ENCODE measurements at regions not wholly inside any gene's neighbourhood (a gene's known extent, or its start where the extent isn't known, plus 50 kb on each side); places are given as distances from the start of the nearest gene placed in this dataset.

DNA sequence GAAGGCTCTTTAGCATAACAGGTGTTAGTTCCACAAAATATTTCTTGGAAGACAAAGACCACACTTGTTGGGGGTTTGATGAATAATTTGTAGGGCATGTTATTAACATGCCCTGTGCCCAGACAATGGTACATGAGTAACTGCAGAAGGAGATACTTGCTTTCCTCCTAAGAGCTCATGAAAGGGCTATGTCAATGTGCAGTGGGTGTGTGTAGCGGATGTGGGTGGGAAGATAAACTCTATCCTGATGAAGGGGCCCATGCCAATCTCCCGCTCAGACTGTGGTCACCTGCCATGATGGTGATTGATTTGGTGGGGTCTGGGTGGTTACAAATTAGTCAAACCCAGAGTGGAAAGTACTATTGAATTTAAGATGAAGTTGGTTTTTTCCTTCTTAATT lies 69.8 kb upstream of the DNAH14 start:
- DNase-seq (ENCODE audit: low read depth), result no peak
- TF ChIP-seq CTCF (IDR thresholded peaks at IDR 0.05; ENCODE audit: low read depth, low read length, missing control alignments), result no peak
- H3K4me3 ChIP-seq (ENCODE audit: low read depth, low read length), result no peak overlapping the region

- H3K4me3 ChIP-seq (ENCODE audit: low read depth, low read length), result no peak overlapping the region
- TF ChIP-seq CTCF (IDR thresholded peaks at IDR 0.05; ENCODE audit: low read depth, low read length, missing control alignments), result no peak
- DNase-seq (ENCODE audit: low read depth), result no peak
These were observed 68.8 kb upstream of the DNAH14 start for GRCh38 chr1:224860488-224861338.

- TF ChIP-seq CTCF (IDR thresholded peaks at IDR 0.05; ENCODE audit: low read depth, low read length, missing control alignments), result no peak
- no peak overlapping the region for H3K4me3 ChIP-seq (ENCODE audit: low read depth, low read length)
- DNase-seq (ENCODE audit: low read depth), result no peak
These were observed 68.1 kb upstream of the DNAH14 start for GRCh38 chr1:224861339-224861716.

- DNase-seq (ENCODE audit: low read depth), result no peak
- no peak for TF ChIP-seq CTCF (IDR thresholded peaks at IDR 0.05; ENCODE audit: low read depth, low read length, missing control alignments)
- H3K4me3 ChIP-seq (ENCODE audit: low read depth, low read length), result no peak overlapping the region
These were observed 66.0 kb upstream of the DNAH14 start for GRCh38 chr1:224863486-224863885.

DNA sequence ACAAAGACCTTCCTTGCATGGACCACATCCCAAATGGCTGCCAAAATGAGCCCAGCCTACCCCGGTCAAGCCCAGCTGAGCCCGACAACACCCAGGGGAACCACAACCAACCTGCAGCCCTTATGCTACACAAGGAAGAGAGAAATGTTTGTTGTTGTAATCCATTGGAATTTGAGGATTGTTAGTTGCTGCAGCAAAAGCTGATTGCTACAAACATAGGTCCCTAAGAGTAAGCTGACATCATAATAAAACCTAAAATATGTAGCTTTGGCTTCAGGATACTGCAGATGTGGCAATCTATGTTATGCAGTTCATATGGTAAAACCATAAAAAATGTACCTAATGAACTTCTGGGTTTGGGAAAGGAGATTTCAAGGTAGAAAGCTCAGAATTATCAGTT lies 65.5 kb upstream of the DNAH14 start:
- TF ChIP-seq CTCF (IDR thresholded peaks at IDR 0.05; ENCODE audit: low read depth, low read length, missing control alignments), result no peak
- no peak for DNase-seq (ENCODE audit: low read depth)

GRCh38 chr1:224865510-224865909 lies 64.0 kb upstream of the DNAH14 start:
- TF ChIP-seq CTCF (IDR thresholded peaks at IDR 0.05; ENCODE audit: low read depth, low read length, missing control alignments), result no peak
- DNase-seq (ENCODE audit: low read depth), result no peak
- no peak overlapping the region for H3K4me3 ChIP-seq (ENCODE audit: low read depth, low read length)

More for the DNA sequence above, 65.5 kb upstream of the DNAH14 start:
- no peak overlapping the region for H3K4me3 ChIP-seq (ENCODE audit: low read depth, low read length)

DNA sequence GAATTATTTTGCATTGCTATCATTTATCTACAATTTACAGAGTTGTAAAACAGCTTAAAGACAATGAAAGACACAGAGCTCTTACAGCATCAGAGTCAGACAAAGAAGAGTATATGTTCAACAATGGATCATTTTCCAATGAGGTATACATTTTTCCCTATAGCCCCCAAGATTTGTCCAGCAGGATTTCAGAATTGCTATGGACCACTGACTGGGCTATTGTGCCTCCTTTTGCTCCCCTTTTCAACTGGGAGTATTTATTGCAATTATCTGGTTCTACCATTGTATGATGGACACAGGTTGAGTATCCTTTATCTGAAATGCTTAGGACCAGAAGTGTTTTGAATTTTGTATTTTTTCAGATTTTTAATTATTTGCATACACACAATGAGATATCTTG lies 62.5 kb upstream of the DNAH14 start:
- TF ChIP-seq CTCF (IDR thresholded peaks at IDR 0.05; ENCODE audit: low read depth, low read length, missing control alignments), result no peak
- H3K4me3 ChIP-seq (ENCODE audit: low read depth, low read length), result no peak overlapping the region

More for the DNA sequence above, 62.5 kb upstream of the DNAH14 start:
- DNase-seq (ENCODE audit: low read depth), result no peak

Data from GM12864 (cell line).